Glutamatergic neuron (in vitro differentiated cells): ENCODE measurements at regions not wholly inside any gene's neighbourhood (a gene's known extent, or its start where the extent isn't known, plus 50 kb on each side); places are given as distances from the start of the nearest gene placed in this dataset.

Experiments used
- DNase-seq: peaks from one replicate; pipeline ENCODE4 v3.0.0; 2022
- H3K27ac Mint-ChIP-seq: one replicate; pipeline ENCODE4 v1.8.0; 2020; ENCODE audit warnings: mild to moderate bottlenecking, mixed read lengths, inconsistent platforms; ENCODE audit not compliant: unreplicated experiment
- H3K27me3 Mint-ChIP-seq: one replicate; pipeline ENCODE4 v1.8.0; 2020; ENCODE audit warnings: mild to moderate bottlenecking, moderate library complexity, mixed read lengths, inconsistent platforms; ENCODE audit not compliant: unreplicated experiment
- H3K36me3 Mint-ChIP-seq: one replicate; pipeline ENCODE4 v1.8.0; 2020; ENCODE audit warnings: mild to moderate bottlenecking, mixed read lengths, inconsistent platforms; ENCODE audit not compliant: unreplicated experiment
- H3K4me1 Mint-ChIP-seq: one replicate; pipeline ENCODE4 v1.8.0; 2020; ENCODE audit warnings: mild to moderate bottlenecking, low read depth, mixed read lengths, inconsistent platforms; ENCODE audit not compliant: unreplicated experiment
- H3K4me3 Mint-ChIP-seq: one replicate; pipeline ENCODE4 v1.8.0; 2020; ENCODE audit warnings: mild to moderate bottlenecking, mixed read lengths, inconsistent platforms; ENCODE audit not compliant: unreplicated experiment
- H3K9me3 Mint-ChIP-seq: one replicate; pipeline ENCODE4 v1.8.0; 2020; ENCODE audit warnings: mild to moderate bottlenecking, moderate library complexity, mixed read lengths, inconsistent platforms; ENCODE audit not compliant: unreplicated experiment
- TF ChIP-seq, protein P1 (sequence below): fragments of 200-600 bp; sonication (generic); IDR thresholded peaks from one replicate; pipeline ENCODE4 v1.5.0; 2021; ENCODE audit not compliant: partially characterized antibody, unreplicated experiment

DNA sequence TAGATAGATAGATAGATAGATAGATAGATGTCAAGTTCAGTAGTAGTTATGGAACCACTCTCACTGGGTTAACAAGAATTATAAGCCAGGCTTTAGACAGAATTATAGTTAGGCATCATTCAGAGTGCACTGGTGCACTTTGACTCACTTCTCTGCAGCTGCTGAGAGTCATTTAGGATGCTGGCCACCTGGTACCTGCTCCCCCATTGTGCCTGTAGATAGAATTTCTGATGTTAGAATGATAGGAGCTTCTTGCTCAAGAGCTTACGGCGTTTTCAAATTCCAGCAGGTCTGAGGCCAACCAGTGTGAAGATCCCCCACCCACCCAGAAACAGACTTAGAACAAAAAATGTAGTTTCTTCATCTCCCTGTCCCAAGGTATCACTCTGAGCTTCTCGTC, 107.8 kb upstream of the HMCN1 start:
- no peak overlapping the region for H3K27ac Mint-ChIP-seq
- H3K27me3 Mint-ChIP-seq = no peaks in the 10 kb centered on the region
- TF ChIP-seq, protein P1, sequence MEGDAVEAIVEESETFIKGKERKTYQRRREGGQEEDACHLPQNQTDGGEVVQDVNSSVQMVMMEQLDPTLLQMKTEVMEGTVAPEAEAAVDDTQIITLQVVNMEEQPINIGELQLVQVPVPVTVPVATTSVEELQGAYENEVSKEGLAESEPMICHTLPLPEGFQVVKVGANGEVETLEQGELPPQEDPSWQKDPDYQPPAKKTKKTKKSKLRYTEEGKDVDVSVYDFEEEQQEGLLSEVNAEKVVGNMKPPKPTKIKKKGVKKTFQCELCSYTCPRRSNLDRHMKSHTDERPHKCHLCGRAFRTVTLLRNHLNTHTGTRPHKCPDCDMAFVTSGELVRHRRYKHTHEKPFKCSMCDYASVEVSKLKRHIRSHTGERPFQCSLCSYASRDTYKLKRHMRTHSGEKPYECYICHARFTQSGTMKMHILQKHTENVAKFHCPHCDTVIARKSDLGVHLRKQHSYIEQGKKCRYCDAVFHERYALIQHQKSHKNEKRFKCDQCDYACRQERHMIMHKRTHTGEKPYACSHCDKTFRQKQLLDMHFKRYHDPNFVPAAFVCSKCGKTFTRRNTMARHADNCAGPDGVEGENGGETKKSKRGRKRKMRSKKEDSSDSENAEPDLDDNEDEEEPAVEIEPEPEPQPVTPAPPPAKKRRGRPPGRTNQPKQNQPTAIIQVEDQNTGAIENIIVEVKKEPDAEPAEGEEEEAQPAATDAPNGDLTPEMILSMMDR = no peak
- H3K4me1 Mint-ChIP-seq = no peaks in the 10 kb centered on the region
- no peaks in the 10 kb centered on the region for H3K36me3 Mint-ChIP-seq
- DNase-seq = no peak
- H3K4me3 Mint-ChIP-seq = no peak overlapping the region
- no peaks in the 10 kb centered on the region for H3K9me3 Mint-ChIP-seq

DNA sequence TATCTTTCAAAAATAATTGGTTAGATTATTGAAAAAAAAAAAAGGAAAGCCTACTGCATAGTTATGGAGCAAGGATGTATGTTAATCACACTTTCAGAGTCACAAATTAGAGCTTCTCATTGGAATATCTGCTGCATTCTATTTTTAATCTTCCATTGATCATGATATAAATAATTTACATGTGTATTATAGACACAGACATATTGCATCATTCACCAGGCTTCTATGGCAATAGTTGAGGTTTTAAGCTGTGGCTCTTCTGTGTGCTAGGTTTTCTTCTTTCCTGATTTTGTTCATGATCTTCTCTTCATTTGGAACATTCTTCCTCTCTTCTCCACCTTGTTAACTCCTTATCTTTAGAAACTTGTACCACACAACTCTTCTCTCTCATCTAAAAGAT, 123.2 kb upstream of the HMCN1 start:
- Mint-ChIP-seq H3K4me3 (no peak overlapping the region), H3K27me3 (no peaks in the 10 kb centered on the region), H3K36me3 (peaks cover 4% of the 10 kb centered on the region), H3K9me3 (no peaks in the 10 kb centered on the region), H3K4me1 (no peaks in the 10 kb centered on the region), H3K27ac (no peak overlapping the region)
- TF ChIP-seq, protein P1 = no peak
- DNase-seq = no peak

DNA sequence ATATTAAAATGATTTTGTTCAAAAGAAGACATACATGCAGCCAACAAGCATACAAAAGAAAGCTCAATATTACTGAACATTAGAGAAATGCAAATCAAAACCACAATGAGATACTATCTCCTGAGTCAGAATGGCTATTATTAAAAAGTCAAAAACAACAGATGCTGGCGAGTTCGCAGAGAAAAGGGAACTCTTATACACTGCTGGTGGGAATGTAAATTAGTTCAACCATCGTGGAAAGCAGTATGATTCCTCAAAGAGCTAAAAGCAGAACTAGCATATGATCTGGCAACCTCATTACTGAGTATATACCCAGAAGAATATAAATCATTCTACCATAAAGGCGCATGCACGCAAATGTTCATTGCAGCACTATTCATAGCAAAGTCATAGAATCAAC, 126.0 kb upstream of the HMCN1 start:
- Mint-ChIP-seq H3K9me3 (no peaks in the 10 kb centered on the region), H3K4me1 (no peaks in the 10 kb centered on the region), H3K27ac (no peak overlapping the region), H3K4me3 (no peak overlapping the region), H3K36me3 (no peaks in the 10 kb centered on the region), H3K27me3 (no peaks in the 10 kb centered on the region)
- TF ChIP-seq, protein P1 = no peak
- DNase-seq = no peak

DNA sequence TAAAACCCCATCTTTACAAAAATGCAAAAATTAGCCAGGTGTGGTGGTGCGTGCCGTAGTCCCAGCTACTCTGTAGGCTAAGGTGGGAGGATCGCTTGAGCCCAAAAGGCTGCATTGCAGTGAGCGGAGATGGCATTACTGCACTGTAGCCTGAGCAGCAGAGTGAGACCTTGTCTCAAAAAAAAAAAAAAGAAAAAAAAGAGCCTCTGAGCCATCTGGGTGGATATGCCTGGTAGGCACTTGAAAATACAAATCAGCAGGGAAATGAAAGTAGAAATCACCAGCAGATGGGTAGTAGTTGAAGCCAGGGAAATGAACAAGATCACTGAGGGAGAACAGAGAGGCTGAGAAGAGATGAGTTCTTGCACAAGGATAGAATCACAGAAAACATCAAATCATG, 131.0 kb upstream of the HMCN1 start:
- Mint-ChIP-seq H3K4me1 (no peaks in the 10 kb centered on the region), H3K9me3 (no peaks in the 10 kb centered on the region), H3K36me3 (no peaks in the 10 kb centered on the region), H3K4me3 (no peak overlapping the region), H3K27me3 (no peaks in the 10 kb centered on the region), H3K27ac (no peak overlapping the region)
- no peak for DNase-seq
- TF ChIP-seq, protein P1 = no peak

DNA sequence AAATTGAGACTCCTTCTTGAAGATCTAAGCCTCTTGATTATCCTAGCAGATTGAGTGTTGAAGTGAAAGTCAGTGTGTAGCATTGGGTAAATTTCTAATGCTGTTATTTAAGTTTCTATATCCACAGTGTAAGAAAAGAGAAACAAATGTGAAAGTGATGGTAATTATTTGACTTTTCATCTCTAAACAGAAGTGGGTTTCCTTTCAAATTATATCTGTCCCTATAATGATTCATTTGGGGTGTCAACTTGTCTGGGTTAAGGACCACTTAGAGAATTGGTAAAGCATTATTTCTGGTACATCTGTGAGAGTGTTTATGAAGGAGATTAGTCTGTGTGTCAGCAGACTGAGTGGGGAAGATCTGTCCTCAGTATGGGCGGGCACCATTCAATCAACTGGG, 133.0 kb upstream of the HMCN1 start:
- H3K4me1 Mint-ChIP-seq = no peaks in the 10 kb centered on the region
- no peaks in the 10 kb centered on the region for H3K36me3 Mint-ChIP-seq
- no peaks in the 10 kb centered on the region for H3K27me3 Mint-ChIP-seq
- no peaks in the 10 kb centered on the region for H3K9me3 Mint-ChIP-seq
- no peak for DNase-seq
- H3K4me3 Mint-ChIP-seq = no peak overlapping the region
- TF ChIP-seq, protein P1 = no peak
- no peak overlapping the region for H3K27ac Mint-ChIP-seq
